Suprapubic skin (tissue), 4 donors: ENCODE measurements at regions not wholly inside any gene's neighbourhood (a gene's known extent, or its start where the extent isn't known, plus 50 kb on each side); places are given as distances from the start of the nearest gene placed in this dataset.

Source experiments
- DNase-seq, 2 donors: peaks; one replicate each; pipeline ENCODE4 v3.0.0-alpha.2; 2019; ENCODE audit warnings: low spot score in 2 of 2
- H3K27ac ChIP-seq: fragments of 200-600 bp; sonication (generic); one replicate; pipeline ENCODE4 v1.5.1; 2019
- H3K27me3 ChIP-seq: fragments of 200-600 bp; sonication (generic); one replicate; pipeline ENCODE4 v1.5.1; 2019
- H3K36me3 ChIP-seq: fragments of 200-600 bp; sonication (generic); one replicate; pipeline ENCODE4 v1.5.1; 2019
- H3K4me1 ChIP-seq: fragments of 200-600 bp; sonication (generic); one replicate; pipeline ENCODE4 v1.5.1; 2019
- H3K4me3 ChIP-seq: fragments of 200-600 bp; sonication (generic); one replicate; pipeline ENCODE4 v1.5.1; 2019; ENCODE audit warnings: mild to moderate bottlenecking
- H3K9me3 ChIP-seq: fragments of 200-600 bp; sonication (generic); one replicate; pipeline ENCODE4 v1.5.1; 2019
- CTCF ChIP-seq, 2 donors: fragments of 200-600 bp in 1 of 2; fragments of 450-650 bp in 1 of 2; sonication (generic) in 1 of 2; IDR thresholded peaks; one replicate each; pipeline ENCODE4 v1.5.1; 2016 to 2019; ENCODE audit warnings: antibody characterized with exemption in 2 of 2, mild to moderate bottlenecking in 1 of 2, moderate library complexity in 1 of 2
- EP300 ChIP-seq: sonication (generic); formaldehyde crosslinking; IDR thresholded peaks from one replicate; pipeline ENCODE4 v1.6.1; 2017; ENCODE audit warnings: antibody characterized with exemption
- POLR2A ChIP-seq, 2 donors: fragments of 450-650 bp; IDR thresholded peaks; one replicate each; pipeline ENCODE4 v1.6.1; 2017; ENCODE audit warnings: antibody characterized with exemption in 2 of 2, mild to moderate bottlenecking in 2 of 2, moderate library complexity in 2 of 2
- POLR2AphosphoS5 ChIP-seq, 3 donors: sonication (generic); formaldehyde crosslinking; IDR thresholded peaks; one replicate each; pipeline ENCODE4 v1.6.1; 2017; ENCODE audit warnings: antibody characterized with exemption in 3 of 3
- WGBS: methylation state at CpG from one replicate; pipeline ENCODE4 v1.1.5; 2018; 5-methylcytosine and 5-hydroxymethylcytosine counted together

GRCh38 chr3:27985369-27986035 is 255.9 kb upstream of the CMC1 start:
- no peak for DNase-seq
- H3K4me1 ChIP-seq: no peaks in the 10 kb centered on the region
- 57% methylated on average over 4 of the region's 4 CpGs for WGBS
- H3K27me3 ChIP-seq: no peaks in the 10 kb centered on the region
- no peak overlapping the region for H3K4me3 ChIP-seq
- no peaks in the 10 kb centered on the region for H3K36me3 ChIP-seq
- H3K9me3 ChIP-seq: no peaks in the 10 kb centered on the region
- TF ChIP-seq EP300: no peak
- TF ChIP-seq POLR2AphosphoS5 (IDR thresholded peaks at IDR 0.05): no peak
- no peak for TF ChIP-seq POLR2A (IDR thresholded peaks at IDR 0.05)
- TF ChIP-seq CTCF (IDR thresholded peaks at IDR 0.05): no peak
- no peak overlapping the region for H3K27ac ChIP-seq

- Histone ChIP-seq H3K36me3 (no peaks in the 10 kb centered on the region), H3K27ac (no peak overlapping the region), H3K27me3 (no peaks in the 10 kb centered on the region), H3K4me1 (no peaks in the 10 kb centered on the region), H3K9me3 (no peaks in the 10 kb centered on the region), H3K4me3 (no peak overlapping the region)
- WGBS: 86% methylated on average over 6 of the region's 6 CpGs
- DNase-seq: no peak
- no peak for TF ChIP-seq POLR2AphosphoS5 (IDR thresholded peaks at IDR 0.05)
- TF ChIP-seq EP300: no peak
- TF ChIP-seq POLR2A (IDR thresholded peaks at IDR 0.05): no peak
- TF ChIP-seq CTCF (IDR thresholded peaks at IDR 0.05): no peak
These were observed 255.1 kb upstream of the CMC1 start for GRCh38 chr3:27986234-27986879.

- Histone ChIP-seq H3K27me3 (no peaks in the 10 kb centered on the region), H3K4me1 (no peaks in the 10 kb centered on the region), H3K36me3 (no peaks in the 10 kb centered on the region), H3K27ac (no peak overlapping the region), H3K9me3 (no peaks in the 10 kb centered on the region), H3K4me3 (no peak overlapping the region)
- no peak for TF ChIP-seq CTCF (IDR thresholded peaks at IDR 0.05)
- no peak for TF ChIP-seq POLR2AphosphoS5 (IDR thresholded peaks at IDR 0.05)
- no peak for TF ChIP-seq EP300
- no peak for TF ChIP-seq POLR2A (IDR thresholded peaks at IDR 0.05)
- DNase-seq: no peak
These were observed 251.1 kb upstream of the CMC1 start for GRCh38 chr3:27990324-27990723.

GRCh38 chr3:27990837-27991236 is 250.6 kb upstream of the CMC1 start:
- no peak for DNase-seq
- TF ChIP-seq POLR2A (IDR thresholded peaks at IDR 0.05): no peak
- TF ChIP-seq CTCF (IDR thresholded peaks at IDR 0.05): no peak
- no peak for TF ChIP-seq POLR2AphosphoS5 (IDR thresholded peaks at IDR 0.05)
- TF ChIP-seq EP300: no peak
- no peak overlapping the region for H3K4me3 ChIP-seq
- no peaks in the 10 kb centered on the region for H3K36me3 ChIP-seq
- no peaks in the 10 kb centered on the region for H3K4me1 ChIP-seq
- no peaks in the 10 kb centered on the region for H3K27me3 ChIP-seq
- H3K9me3 ChIP-seq: no peaks in the 10 kb centered on the region
- H3K27ac ChIP-seq: no peak overlapping the region

GRCh38 chr3:27993051-27993450 is 248.4 kb upstream of the CMC1 start:
- no peak overlapping the region for H3K27ac ChIP-seq
- H3K27me3 ChIP-seq: no peaks in the 10 kb centered on the region
- TF ChIP-seq EP300 (no peak), POLR2A (IDR thresholded peaks at IDR 0.05) (no peak), POLR2AphosphoS5 (IDR thresholded peaks at IDR 0.05) (no peak), CTCF (IDR thresholded peaks at IDR 0.05) (no peak)
- no peaks in the 10 kb centered on the region for H3K9me3 ChIP-seq
- no peak overlapping the region for H3K4me3 ChIP-seq
- H3K36me3 ChIP-seq: no peaks in the 10 kb centered on the region
- DNase-seq: no peak
- H3K4me1 ChIP-seq: no peaks in the 10 kb centered on the region
- 52% methylated on average over 2 of the region's 2 CpGs for WGBS
